ENCODE measurements at regions not wholly inside any gene's neighbourhood (a gene's known extent, or its start where the extent isn't known, plus 50 kb on each side); places are given as distances from the start of the nearest gene placed in this dataset.

GRCh38 chr13:76790980-76791819, 95.0 kb downstream of the KCTD12 start:
- no peaks in the 10 kb centered on the region for H3K36me3 ChIP-seq (replicated peaks; ENCODE audit: insufficient read depth, low read length)
- no peak overlapping the region for H3K9ac ChIP-seq (ENCODE audit: low read length)
- H3K4me3 ChIP-seq (ENCODE audit: low read length), result no peak overlapping the region
- no peaks in the 10 kb centered on the region for H3K27me3 ChIP-seq (replicated peaks; ENCODE audit: insufficient read depth, low read length)
- no peaks in the 10 kb centered on the region for H4K20me1 ChIP-seq (ENCODE audit: insufficient read depth, low read length)
- H3K79me2 ChIP-seq (ENCODE audit: low read length), result no peaks in the 10 kb centered on the region
- H3K9me2 ChIP-seq (replicated peaks; ENCODE audit: insufficient read depth, low read length), result no peaks in the 10 kb centered on the region
- no peak for DNase-seq
- H3K9me3 ChIP-seq (replicated peaks; ENCODE audit: insufficient read depth, low read length), result no peaks in the 10 kb centered on the region
- H3K27ac ChIP-seq (ENCODE audit: low read length), result no peak overlapping the region
- no peak overlapping the region for H3K4me2 ChIP-seq (ENCODE audit: low read depth, low read length)
- TF ChIP-seq EZH2 (optimal IDR thresholded peaks at IDR 0.05; ENCODE audit: low read depth, low read length) (no peak), CTCF (IDR thresholded peaks at IDR 0.05; ENCODE audit: low read length) (no peak), EZH2phosphoT487 (IDR thresholded peaks at IDR 0.05; ENCODE audit: low read length) (no peak)
- no peaks in the 10 kb centered on the region for H3K4me1 ChIP-seq (ENCODE audit: low read length)
- H3F3A ChIP-seq (ENCODE audit: insufficient read depth, low read length), result no peaks in the 10 kb centered on the region
- H2AFZ ChIP-seq (ENCODE audit: low read length), result no peak overlapping the region

- H3K9me3 ChIP-seq (replicated peaks; ENCODE audit: insufficient read depth, low read length), result no peaks in the 10 kb centered on the region
- H4K20me1 ChIP-seq (ENCODE audit: insufficient read depth, low read length), result no peaks in the 10 kb centered on the region
- no peaks in the 10 kb centered on the region for H3K27me3 ChIP-seq (replicated peaks; ENCODE audit: insufficient read depth, low read length)
- H3K4me2 ChIP-seq (ENCODE audit: low read depth, low read length), result no peak overlapping the region
- TF ChIP-seq CTCF (IDR thresholded peaks at IDR 0.05; ENCODE audit: low read length) (no peak), EZH2phosphoT487 (IDR thresholded peaks at IDR 0.05; ENCODE audit: low read length) (no peak), EZH2 (optimal IDR thresholded peaks at IDR 0.05; ENCODE audit: low read depth, low read length) (no peak)
- no peaks in the 10 kb centered on the region for H3K79me2 ChIP-seq (ENCODE audit: low read length)
- no peak overlapping the region for H3K27ac ChIP-seq (ENCODE audit: low read length)
- H3K36me3 ChIP-seq (replicated peaks; ENCODE audit: insufficient read depth, low read length), result no peaks in the 10 kb centered on the region
- no peak overlapping the region for H2AFZ ChIP-seq (ENCODE audit: low read length)
- no peak overlapping the region for H3K4me3 ChIP-seq (ENCODE audit: low read length)
- H3F3A ChIP-seq (ENCODE audit: insufficient read depth, low read length), result no peaks in the 10 kb centered on the region
- DNase-seq, result no peak
- no peaks in the 10 kb centered on the region for H3K9me2 ChIP-seq (replicated peaks; ENCODE audit: insufficient read depth, low read length)
- no peak overlapping the region for H3K9ac ChIP-seq (ENCODE audit: low read length)
- no peaks in the 10 kb centered on the region for H3K4me1 ChIP-seq (ENCODE audit: low read length)
Observed at GRCh38 chr13:76790526-76790925, 95.7 kb downstream of the KCTD12 start.

GRCh38 chr13:76783798-76784197, 102.4 kb downstream of the KCTD12 start:
- H3K4me3 ChIP-seq (ENCODE audit: low read length), result no peak overlapping the region
- no peak for DNase-seq

More at GRCh38 chr13:76783798-76784197, 102.4 kb downstream of the KCTD12 start:
- H3K9ac ChIP-seq (ENCODE audit: low read length), result no peak overlapping the region
- H4K20me1 ChIP-seq (ENCODE audit: insufficient read depth, low read length), result no peaks in the 10 kb centered on the region
- H3K36me3 ChIP-seq (replicated peaks; ENCODE audit: insufficient read depth, low read length), result no peaks in the 10 kb centered on the region
- H3K9me3 ChIP-seq (replicated peaks; ENCODE audit: insufficient read depth, low read length), result no peaks in the 10 kb centered on the region
- TF ChIP-seq EZH2phosphoT487 (IDR thresholded peaks at IDR 0.05; ENCODE audit: low read length) (no peak), CTCF (IDR thresholded peaks at IDR 0.05; ENCODE audit: low read length) (no peak), EZH2 (optimal IDR thresholded peaks at IDR 0.05; ENCODE audit: low read depth, low read length) (no peak)
- no peaks in the 10 kb centered on the region for H3K79me2 ChIP-seq (ENCODE audit: low read length)
- no peak overlapping the region for H3K4me2 ChIP-seq (ENCODE audit: low read depth, low read length)
- H3F3A ChIP-seq (ENCODE audit: insufficient read depth, low read length), result no peaks in the 10 kb centered on the region
- H3K4me1 ChIP-seq (ENCODE audit: low read length), result no peaks in the 10 kb centered on the region
- H3K27ac ChIP-seq (ENCODE audit: low read length), result no peak overlapping the region
- no peak overlapping the region for H2AFZ ChIP-seq (ENCODE audit: low read length)
- H3K27me3 ChIP-seq (replicated peaks; ENCODE audit: insufficient read depth, low read length), result no peaks in the 10 kb centered on the region
- H3K9me2 ChIP-seq (replicated peaks; ENCODE audit: insufficient read depth, low read length), result no peaks in the 10 kb centered on the region

Measured in MM.1S (cell line).